Liver (tissue), 8 donors: ENCODE measurements at regions not wholly inside any gene's neighbourhood (a gene's known extent, or its start where the extent isn't known, plus 50 kb on each side); places are given as distances from the start of the nearest gene placed in this dataset.

Experiments used
- DNase-seq: peaks from one replicate; pipeline ENCODE4 v3.0.0-alpha.2; 2017; ENCODE audit warnings: low spot score
- H3K27ac ChIP-seq, 2 donors: one replicate each; pipeline ENCODE4 v1.7.0; 2013; ENCODE audit warnings: inconsistent platforms in 2 of 2, low read length in 2 of 2, control low read depth in 1 of 2, low read depth in 1 of 2, mild to moderate bottlenecking in 1 of 2
- H3K27me3 ChIP-seq, 4 donors: one replicate each; pipeline versions ENCODE4 v1.6.1 to v1.7.0; 2013; ENCODE audit warnings: low read length in 3 of 4, inconsistent platforms in 1 of 4, mild to moderate bottlenecking in 1 of 4, moderate library complexity in 1 of 4; ENCODE audit not compliant: control insufficient read depth in 4 of 4, insufficient read depth in 4 of 4
- H3K36me3 ChIP-seq, 4 donors: one replicate each; pipeline versions ENCODE4 v1.6.1 to v1.7.0; 2013; ENCODE audit warnings: low read length in 3 of 4, mild to moderate bottlenecking in 3 of 4, low read depth in 1 of 4, moderate library complexity in 1 of 4; ENCODE audit not compliant: control insufficient read depth in 4 of 4, insufficient read depth in 3 of 4
- H3K4me1 ChIP-seq, 4 donors: one replicate each; pipeline versions ENCODE4 v1.6.1 to v1.7.0; 2013; ENCODE audit warnings: low read length in 3 of 4, mild to moderate bottlenecking in 3 of 4, moderate library complexity in 1 of 4; ENCODE audit not compliant: control insufficient read depth in 4 of 4, insufficient read depth in 4 of 4
- H3K4me3 ChIP-seq, 3 donors: one replicate each; pipeline versions ENCODE4 v1.6.1 to v1.7.0; 2013; ENCODE audit warnings: low read length in 3 of 3, control low read depth in 1 of 3, low read depth in 1 of 3, mild to moderate bottlenecking in 1 of 3
- H3K9ac ChIP-seq, 2 donors: one replicate each; pipeline ENCODE4 v1.7.0; 2013; ENCODE audit warnings: low read length in 2 of 2, mild to moderate bottlenecking in 2 of 2, moderate library complexity in 2 of 2, control low read depth in 1 of 2, low read depth in 1 of 2
- H3K9me3 ChIP-seq, 4 donors: one replicate each; pipeline versions ENCODE4 v1.6.1 to v1.7.0; 2013; ENCODE audit warnings: low read length in 3 of 4; ENCODE audit not compliant: control insufficient read depth in 4 of 4
- ATF3 ChIP-seq: IDR thresholded peaks from 2 replicates; pipeline ENCODE4 v1.6.1; 2016; ENCODE audit warnings: antibody characterized with exemption
- CTCF ChIP-seq: fragments of 150-350 bp; IDR thresholded peaks from 2 replicates; pipeline ENCODE4 v1.5.1; 2017; ENCODE audit warnings: improper control_type of control experiment, low read depth, low read length; ENCODE audit not compliant: missing input control
- EGR1 ChIP-seq, 2 donors: IDR thresholded peaks; 2 replicates each; pipeline ENCODE4 v1.6.1; 2016 to 2018; ENCODE audit warnings: antibody characterized with exemption in 2 of 2, low read depth in 2 of 2
- FOXA1 ChIP-seq: IDR thresholded peaks from 2 replicates; pipeline ENCODE4 v1.6.1; 2016; ENCODE audit warnings: antibody characterized with exemption
- FOXA2 ChIP-seq: IDR thresholded peaks from 2 replicates; pipeline ENCODE4 v1.6.1; 2016; ENCODE audit warnings: antibody characterized with exemption
- GABPA ChIP-seq, 2 donors: IDR thresholded peaks in 1 of 2; conservative IDR thresholded peaks in 1 of 2; 2 replicates each; pipeline ENCODE4 v1.6.1; 2016; ENCODE audit warnings: antibody characterized with exemption in 2 of 2, mild to moderate bottlenecking in 1 of 2, moderate library complexity in 1 of 2
- HNF4A ChIP-seq, 2 donors: conservative IDR thresholded peaks; 2 replicates each; pipeline ENCODE4 v1.6.1; 2016; ENCODE audit warnings: antibody characterized with exemption in 2 of 2, mild to moderate bottlenecking in 2 of 2
- HNF4G ChIP-seq: IDR thresholded peaks from 2 replicates; pipeline ENCODE4 v1.6.1; 2016; ENCODE audit warnings: antibody characterized with exemption
- JUND ChIP-seq, 2 donors: IDR thresholded peaks; 2 replicates each; pipeline ENCODE4 v1.6.1; 2016; ENCODE audit warnings: antibody characterized with exemption in 2 of 2
- MAX ChIP-seq: IDR thresholded peaks from 2 replicates; pipeline ENCODE4 v1.6.1; 2016; ENCODE audit warnings: antibody characterized with exemption
- NR2F2 ChIP-seq: IDR thresholded peaks from 2 replicates; pipeline ENCODE4 v1.6.1; 2016; ENCODE audit warnings: antibody characterized with exemption
- RAD21 ChIP-seq, 2 donors: IDR thresholded peaks; 2 replicates each; pipeline ENCODE4 v1.6.1; 2016; ENCODE audit warnings: antibody characterized with exemption in 2 of 2, mild to moderate bottlenecking in 2 of 2
- RXRA ChIP-seq, 2 donors: IDR thresholded peaks; 2 replicates each; pipeline ENCODE4 v1.6.1; 2017 to 2018; ENCODE audit warnings: antibody characterized with exemption in 2 of 2, mild to moderate bottlenecking in 1 of 2
- SP1 ChIP-seq: IDR thresholded peaks from 2 replicates; pipeline ENCODE4 v1.6.1; 2018; ENCODE audit warnings: antibody characterized with exemption, mild to moderate bottlenecking
- TAF1 ChIP-seq: conservative IDR thresholded peaks from 2 replicates; pipeline ENCODE4 v1.6.1; 2016; ENCODE audit warnings: antibody characterized with exemption, mild to moderate bottlenecking
- YY1 ChIP-seq: IDR thresholded peaks from 2 replicates; pipeline ENCODE4 v1.6.1; 2016; ENCODE audit warnings: antibody characterized with exemption, mild to moderate bottlenecking
- ZBTB33 ChIP-seq: IDR thresholded peaks from 2 replicates; pipeline ENCODE4 v1.6.1; 2016; ENCODE audit warnings: antibody characterized with exemption
- WGBS: extraction: QIAGEN DNeasy Blood & Tissue Kit; methylation state at CpG from one replicate; pipeline ENCODE4 v1.1.7; 2013; 5-methylcytosine and 5-hydroxymethylcytosine counted together
- TF ChIP-seq, protein P1 (sequence below): IDR thresholded peaks from 2 replicates; pipeline ENCODE4 v1.6.1; 2016; ENCODE audit warnings: antibody characterized with exemption, mild to moderate bottlenecking
- donor health status: healthy.
- donor health status: healthy.
- donor health status: healthy.
- donor health status: healthy.
- donor health status: healthy.

DNA sequence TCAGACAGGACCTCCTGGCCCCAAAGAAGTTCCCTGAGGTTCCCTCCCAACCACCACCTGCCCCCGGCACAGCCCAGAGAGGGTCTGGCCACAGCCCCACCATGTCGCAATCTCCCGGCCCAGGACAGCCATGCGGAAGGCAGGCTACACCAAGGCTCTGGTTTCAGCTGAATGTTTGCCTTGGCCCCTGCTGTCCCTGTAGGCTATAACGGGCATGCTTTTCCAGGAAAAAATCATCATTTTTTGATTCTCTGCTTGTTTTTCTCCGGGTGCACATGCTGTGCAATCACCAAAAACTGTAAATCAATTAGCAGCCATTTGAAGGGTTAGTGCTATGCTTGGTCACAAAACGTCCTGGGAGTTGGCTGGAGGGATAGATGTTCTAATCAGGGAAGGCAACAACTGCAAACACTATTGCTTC, 142.7 kb upstream of the IGF1R start:
- no peaks in the 10 kb centered on the region for H3K36me3 ChIP-seq
- no peak overlapping the region for H3K27ac ChIP-seq
- no peak overlapping the region for H3K4me3 ChIP-seq
- H3K4me1 ChIP-seq, result no peaks in the 10 kb centered on the region
- TF ChIP-seq ATF3 (no peak), HNF4A (conservative IDR thresholded peaks at IDR 0.05) (no peak), CTCF (no peak), MAX (no peak)
- TF ChIP-seq, protein P1, sequence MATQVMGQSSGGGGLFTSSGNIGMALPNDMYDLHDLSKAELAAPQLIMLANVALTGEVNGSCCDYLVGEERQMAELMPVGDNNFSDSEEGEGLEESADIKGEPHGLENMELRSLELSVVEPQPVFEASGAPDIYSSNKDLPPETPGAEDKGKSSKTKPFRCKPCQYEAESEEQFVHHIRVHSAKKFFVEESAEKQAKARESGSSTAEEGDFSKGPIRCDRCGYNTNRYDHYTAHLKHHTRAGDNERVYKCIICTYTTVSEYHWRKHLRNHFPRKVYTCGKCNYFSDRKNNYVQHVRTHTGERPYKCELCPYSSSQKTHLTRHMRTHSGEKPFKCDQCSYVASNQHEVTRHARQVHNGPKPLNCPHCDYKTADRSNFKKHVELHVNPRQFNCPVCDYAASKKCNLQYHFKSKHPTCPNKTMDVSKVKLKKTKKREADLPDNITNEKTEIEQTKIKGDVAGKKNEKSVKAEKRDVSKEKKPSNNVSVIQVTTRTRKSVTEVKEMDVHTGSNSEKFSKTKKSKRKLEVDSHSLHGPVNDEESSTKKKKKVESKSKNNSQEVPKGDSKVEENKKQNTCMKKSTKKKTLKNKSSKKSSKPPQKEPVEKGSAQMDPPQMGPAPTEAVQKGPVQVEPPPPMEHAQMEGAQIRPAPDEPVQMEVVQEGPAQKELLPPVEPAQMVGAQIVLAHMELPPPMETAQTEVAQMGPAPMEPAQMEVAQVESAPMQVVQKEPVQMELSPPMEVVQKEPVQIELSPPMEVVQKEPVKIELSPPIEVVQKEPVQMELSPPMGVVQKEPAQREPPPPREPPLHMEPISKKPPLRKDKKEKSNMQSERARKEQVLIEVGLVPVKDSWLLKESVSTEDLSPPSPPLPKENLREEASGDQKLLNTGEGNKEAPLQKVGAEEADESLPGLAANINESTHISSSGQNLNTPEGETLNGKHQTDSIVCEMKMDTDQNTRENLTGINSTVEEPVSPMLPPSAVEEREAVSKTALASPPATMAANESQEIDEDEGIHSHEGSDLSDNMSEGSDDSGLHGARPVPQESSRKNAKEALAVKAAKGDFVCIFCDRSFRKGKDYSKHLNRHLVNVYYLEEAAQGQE, result no peak
- no peak overlapping the region for H3K9ac ChIP-seq
- WGBS, result 35% methylated on average over 7 of the region's 7 CpGs
- no peak for DNase-seq
- peaks cover 0 to 2% (median 0%) of the 10 kb centered on the region in 4 donors for H3K9me3 ChIP-seq
- H3K27me3 ChIP-seq, result no peaks in the 10 kb centered on the region

DNA sequence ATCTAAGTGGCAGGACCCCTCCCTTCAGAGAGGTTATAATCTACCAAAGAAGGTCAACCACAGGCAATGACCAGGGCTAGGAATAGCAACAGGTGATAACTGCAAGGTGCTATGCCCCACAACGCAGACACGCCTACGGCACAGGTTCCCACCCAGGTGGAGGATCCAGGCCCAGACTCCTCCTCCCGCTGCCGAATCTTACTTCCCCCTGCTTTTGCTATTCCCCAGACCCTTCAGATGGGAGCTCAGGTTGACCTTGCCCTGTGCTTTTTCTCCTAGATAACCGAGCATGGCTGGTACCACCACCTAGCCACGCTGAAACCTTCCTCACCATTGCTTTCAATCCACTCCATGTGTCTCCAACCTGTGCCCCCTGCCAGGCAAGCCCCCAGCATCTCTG, 142.2 kb upstream of the IGF1R start:
- WGBS, result 87% methylated on average over 7 of the region's 7 CpGs
- no peaks in the 10 kb centered on the region for H3K4me1 ChIP-seq
- DNase-seq, result no peak
- H3K9me3 ChIP-seq, result peaks cover 0 to 2% (median 0%) of the 10 kb centered on the region in 4 donors
- no peak overlapping the region for H3K9ac ChIP-seq
- H3K4me3 ChIP-seq, result no peak overlapping the region
- H3K36me3 ChIP-seq, result no peaks in the 10 kb centered on the region
- no peaks in the 10 kb centered on the region for H3K27me3 ChIP-seq
- H3K27ac ChIP-seq, result no peak overlapping the region
- TF ChIP-seq FOXA2, result no peak
- no peak for TF ChIP-seq RAD21 (IDR thresholded peaks at IDR 0.05)
- no peak for TF ChIP-seq EGR1 (IDR thresholded peaks at IDR 0.05; ENCODE audit: low read depth in 2 of 2)
- TF ChIP-seq ZBTB33, result no peak
- TF ChIP-seq NR2F2, result no peak
- TF ChIP-seq, protein P1, result no peak
- no peak for TF ChIP-seq HNF4G
- TF ChIP-seq JUND (IDR thresholded peaks at IDR 0.05), result no peak
- no peak for TF ChIP-seq ATF3
- no peak for TF ChIP-seq TAF1
- no peak for TF ChIP-seq HNF4A (conservative IDR thresholded peaks at IDR 0.05)
- TF ChIP-seq MAX, result no peak
- TF ChIP-seq SP1, result no peak
- no peak for TF ChIP-seq YY1
- TF ChIP-seq FOXA1, result no peak
- TF ChIP-seq GABPA (IDR thresholded peaks at IDR 0.05 in 1 of 2, conservative IDR thresholded peaks at IDR 0.05 in 1 of 2), result no peak
- no peak for TF ChIP-seq RXRA (IDR thresholded peaks at IDR 0.05)
- TF ChIP-seq CTCF, result no peak
